ENCODE measurements at regions not wholly inside any gene's neighbourhood (a gene's known extent, or its start where the extent isn't known, plus 50 kb on each side); places are given as distances from the start of the nearest gene placed in this dataset.
"Not testable (repeated sequence)": the region's sequence is repeated elsewhere in the genome, so short reads cannot be mapped to it uniquely, and the experiment has no call there.

DNA sequence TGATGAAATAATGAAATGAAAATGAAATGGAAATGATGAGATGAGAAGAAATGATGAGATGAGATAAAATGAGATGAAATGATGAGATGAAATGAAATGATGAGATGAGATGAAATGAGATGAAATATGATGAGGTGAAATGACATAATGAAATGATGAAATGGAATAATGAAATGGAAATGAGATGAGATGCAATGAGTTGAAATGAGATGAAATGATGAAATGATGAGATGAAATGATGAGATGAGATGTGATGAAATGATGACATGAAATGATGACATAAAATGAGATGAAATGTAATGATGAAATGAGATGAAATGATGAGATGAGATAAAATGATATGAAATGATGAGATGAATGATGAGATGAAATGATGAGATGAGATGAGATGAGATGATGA, 342.7 kb upstream of the PLGLB1 start:
- H3K27me3 ChIP-seq; FAIRE-seq; H3K4me1 ChIP-seq; H3K27ac ChIP-seq; H3K36me3 ChIP-seq; DNase-seq; H3K4me3 ChIP-seq; intact Hi-C loops (cut with DNase I); ATAC-seq; H3K9me3 ChIP-seq: not testable (repeated sequence)

GRCh38 chr2:87365038-87365437, 343.4 kb upstream of the PLGLB1 start:
- FAIRE-seq; H3K27me3 ChIP-seq; H3K4me3 ChIP-seq; intact Hi-C loops (cut with DNase I); H3K36me3 ChIP-seq; ATAC-seq; H3K27ac ChIP-seq; DNase-seq; H3K9me3 ChIP-seq; H3K4me1 ChIP-seq: not testable (repeated sequence)
- 47 to 67% methylated on average over 2 of the region's 2 CpGs for WGBS, 2 donors

- not testable (repeated sequence) for FAIRE-seq, ATAC-seq, H3K4me3 ChIP-seq
Measured at GRCh38 chr2:87386063-87386560, 361.8 kb upstream of the PLGLB2 start.

DNA sequence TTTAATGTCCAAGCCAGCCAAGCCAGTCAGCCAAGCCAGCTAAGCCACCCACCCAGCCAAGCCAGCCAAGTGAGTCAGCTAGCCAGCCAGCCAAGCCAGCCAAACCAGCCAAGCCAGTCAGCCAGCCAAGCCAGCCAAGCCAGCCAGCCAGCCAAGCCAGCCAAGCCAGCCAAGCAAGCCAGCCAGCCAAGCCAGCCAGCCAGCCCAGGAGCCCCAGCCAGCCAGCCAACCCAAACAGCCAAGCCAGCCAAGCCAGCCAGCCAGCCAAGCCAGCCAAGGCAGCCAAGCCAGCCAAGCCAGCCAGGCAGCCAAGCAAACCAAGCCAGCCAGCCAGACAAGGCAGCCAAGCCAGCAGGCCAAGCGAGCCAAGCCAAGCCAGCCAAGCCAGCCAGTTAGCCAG, 352.1 kb upstream of the PLGLB2 start:
- FAIRE-seq; intact Hi-C loops (cut with DNase I); ATAC-seq; H3K9me3 ChIP-seq; H3K27ac ChIP-seq; H3K4me1 ChIP-seq; H3K27me3 ChIP-seq; H3K4me3 ChIP-seq; H3K36me3 ChIP-seq: not testable (repeated sequence)
- peak in 1 of 6 donors; percentile 63 for DNase-seq
- 51 to 57% methylated on average over 1 of the region's 1 CpG for WGBS, 2 donors

More at GRCh38 chr2:87386063-87386560, 361.8 kb upstream of the PLGLB2 start:
- 74 to 80% methylated on average over 6 of the region's 7 CpGs for WGBS, 2 donors
- H3K27ac ChIP-seq; H3K9me3 ChIP-seq; DNase-seq; H3K4me1 ChIP-seq; intact Hi-C loops (cut with DNase I); H3K27me3 ChIP-seq; H3K36me3 ChIP-seq: not testable (repeated sequence)

DNA sequence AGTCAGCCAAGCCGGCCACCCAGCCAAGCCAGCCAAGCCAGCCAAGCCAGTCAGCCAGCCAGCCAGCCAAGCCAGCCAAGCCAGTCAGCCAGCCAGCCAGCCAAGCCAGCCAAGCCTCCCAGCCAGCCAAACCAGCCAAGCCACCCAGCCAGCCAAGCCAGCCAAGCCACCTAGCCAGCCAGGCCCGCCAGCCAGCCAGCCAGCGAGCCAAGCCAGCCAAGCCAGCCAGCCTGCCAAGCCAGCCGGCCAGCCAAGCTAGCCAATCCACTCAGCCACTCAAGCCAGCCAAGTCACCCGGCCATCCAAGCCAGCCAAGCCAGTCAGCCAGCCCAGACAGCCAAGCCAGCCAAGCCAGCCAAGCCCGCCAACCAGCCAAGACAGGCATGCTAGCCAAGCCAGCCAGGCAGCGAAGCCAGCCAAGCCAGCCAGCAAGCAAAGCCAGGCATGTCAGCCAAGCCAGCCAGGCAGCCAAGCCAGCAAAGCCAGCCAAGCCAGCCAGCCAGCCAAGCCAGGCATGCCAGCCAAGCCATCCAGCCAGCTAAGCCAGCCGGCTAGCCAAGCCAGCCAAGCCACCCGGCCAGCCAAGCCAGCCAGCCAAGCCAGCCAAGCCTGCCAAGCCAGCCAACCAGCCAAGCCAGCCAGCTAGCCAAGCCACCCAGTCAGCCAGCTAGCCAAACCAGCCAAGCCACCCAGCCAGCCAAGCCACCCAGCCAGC, 351.2 kb upstream of the PLGLB2 start:
- H3K27me3 ChIP-seq; H3K4me3 ChIP-seq; FAIRE-seq; H3K36me3 ChIP-seq; H3K4me1 ChIP-seq; H3K9me3 ChIP-seq; H3K27ac ChIP-seq; intact Hi-C loops (cut with DNase I); ATAC-seq: not testable (repeated sequence)
- peak in 1 of 6 donors; percentile 85 for DNase-seq
- 54 to 56% methylated on average over 9 of the region's 9 CpGs for WGBS, 2 donors

- H3K27ac ChIP-seq; intact Hi-C loops (cut with DNase I); H3K9me3 ChIP-seq; FAIRE-seq; H3K27me3 ChIP-seq; H3K36me3 ChIP-seq; H3K4me3 ChIP-seq; H3K4me1 ChIP-seq; ATAC-seq: not testable (repeated sequence)
- 56 to 71% methylated on average over 5 to 9 of the region's 9 CpGs for WGBS, 2 donors
- peak in 1 of 6 donors; percentile 80 for DNase-seq
Measured at GRCh38 chr2:87397276-87398065, 350.4 kb upstream of the PLGLB2 start.

- peak in 1 of 6 donors; percentile 89 for DNase-seq
- H3K27ac ChIP-seq; H3K27me3 ChIP-seq; ATAC-seq; H3K9me3 ChIP-seq; H3K4me1 ChIP-seq; H3K4me3 ChIP-seq; H3K36me3 ChIP-seq; intact Hi-C loops (cut with DNase I); FAIRE-seq: not testable (repeated sequence)
- 75 to 84% methylated on average over 6 to 7 of the region's 8 CpGs for WGBS, 2 donors
Measured at GRCh38 chr2:87398567-87399305, 349.2 kb upstream of the PLGLB2 start.

DNA sequence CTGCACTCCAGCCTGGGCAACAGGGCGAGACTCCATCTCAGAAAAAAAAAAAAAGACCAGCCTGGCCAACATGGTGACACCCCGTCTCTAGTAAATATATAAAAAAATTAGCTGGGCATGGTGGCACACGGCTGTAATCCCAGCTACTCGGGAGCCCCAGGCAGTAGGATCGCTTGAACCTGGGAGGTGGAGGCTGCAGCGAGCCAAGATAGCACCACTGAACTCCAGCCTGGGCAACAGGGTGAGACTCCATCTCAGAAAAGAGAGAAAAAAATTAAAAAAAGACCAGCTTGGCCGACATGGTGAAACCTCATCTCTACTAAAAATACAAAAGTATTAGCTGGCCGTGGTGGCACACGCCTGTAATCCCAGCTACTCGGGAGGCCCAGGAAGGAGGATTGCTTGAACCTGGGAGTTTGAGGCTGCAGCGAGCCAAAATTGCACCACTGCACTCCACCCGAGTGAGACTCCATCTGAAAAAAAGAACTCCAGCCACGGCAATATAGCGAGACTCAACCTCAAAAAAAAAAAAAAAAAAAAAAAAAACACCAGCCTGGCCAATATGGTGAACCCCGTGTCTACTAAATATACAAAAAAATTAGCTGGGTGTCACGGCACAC, 346.1 kb upstream of the PLGLB2 start:
- WGBS, 2 donors = 76 to 81% methylated on average over 16 of the region's 16 CpGs
- TF ChIP-seq, protein P1, sequence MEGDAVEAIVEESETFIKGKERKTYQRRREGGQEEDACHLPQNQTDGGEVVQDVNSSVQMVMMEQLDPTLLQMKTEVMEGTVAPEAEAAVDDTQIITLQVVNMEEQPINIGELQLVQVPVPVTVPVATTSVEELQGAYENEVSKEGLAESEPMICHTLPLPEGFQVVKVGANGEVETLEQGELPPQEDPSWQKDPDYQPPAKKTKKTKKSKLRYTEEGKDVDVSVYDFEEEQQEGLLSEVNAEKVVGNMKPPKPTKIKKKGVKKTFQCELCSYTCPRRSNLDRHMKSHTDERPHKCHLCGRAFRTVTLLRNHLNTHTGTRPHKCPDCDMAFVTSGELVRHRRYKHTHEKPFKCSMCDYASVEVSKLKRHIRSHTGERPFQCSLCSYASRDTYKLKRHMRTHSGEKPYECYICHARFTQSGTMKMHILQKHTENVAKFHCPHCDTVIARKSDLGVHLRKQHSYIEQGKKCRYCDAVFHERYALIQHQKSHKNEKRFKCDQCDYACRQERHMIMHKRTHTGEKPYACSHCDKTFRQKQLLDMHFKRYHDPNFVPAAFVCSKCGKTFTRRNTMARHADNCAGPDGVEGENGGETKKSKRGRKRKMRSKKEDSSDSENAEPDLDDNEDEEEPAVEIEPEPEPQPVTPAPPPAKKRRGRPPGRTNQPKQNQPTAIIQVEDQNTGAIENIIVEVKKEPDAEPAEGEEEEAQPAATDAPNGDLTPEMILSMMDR (IDR thresholded peaks at IDR 0.05) = no peak
- Histone ChIP-seq H3K27me3 (no peaks in the 10 kb centered on the region), H3K9me3 (no peaks in the 10 kb centered on the region), H3K36me3 (no peaks in the 10 kb centered on the region), H3K4me3 (no peak overlapping the region), H3K4me1 (no peaks in the 10 kb centered on the region), H3K27ac (no peak overlapping the region)
- DNase-seq (peak in 1 of 6 donors; percentile 24), FAIRE-seq (no peak), ATAC-seq (no peak)
- intact Hi-C loops (cut with DNase I) = no loop called here

Measured in pancreas (tissue), 10 donors.